H1 (cell line): ENCODE measurements at regions not wholly inside any gene's neighbourhood (a gene's known extent, or its start where the extent isn't known, plus 50 kb on each side); places are given as distances from the start of the nearest gene placed in this dataset.

ENCODE experiments used
- CTCF ChIA-PET: fragments of 300-600 bp; sonication (Branson Sonifier 250); formaldehyde crosslinking; loops from one replicate; lab custom pipeline; 2021; ENCODE audit not compliant: partially characterized antibody; lab: Charles Lee
- POLR2A ChIA-PET: fragments of 300-600 bp; sonication (Branson Sonifier 250); formaldehyde crosslinking; loops from one replicate; lab custom pipeline; 2021; ENCODE audit warnings: inconsistent platforms; ENCODE audit not compliant: partially characterized antibody; lab: Charles Lee
- DNase-seq, 2 experiments: peaks; one replicate each; pipeline versions ENCODE4 v3.0.0 to v3.0.0-alpha.2; 2010 to 2022; ENCODE audit warnings: low spot score in 2 of 2, low read depth in 1 of 2, mixed read lengths in 1 of 2
- FAIRE-seq: peaks from 2 replicates; lab custom pipeline; 2011; peaks lifted over from hg19 to GRCh38; lab: Jason Lieb, UNC
- H2AFZ ChIP-seq: 2 replicates; pipeline ENCODE4 v1.8.1; 2012; ENCODE audit warnings: low read length, inconsistent platforms
- H2AK5ac ChIP-seq: 2 replicates; pipeline ENCODE4 v1.6.1; 2013; ENCODE audit warnings: low read depth, low read length
- H2BK120ac ChIP-seq: replicated peaks from 2 replicates; pipeline ENCODE3; 2013; ENCODE audit warnings: low read depth, low read length, inconsistent platforms
- H2BK12ac ChIP-seq: 2 replicates; pipeline ENCODE4 v1.6.1; 2013; ENCODE audit warnings: low read depth, low read length
- H2BK15ac ChIP-seq: 2 replicates; pipeline ENCODE4 v1.6.1; 2013; ENCODE audit warnings: low read length
- H2BK20ac ChIP-seq: 2 replicates; pipeline ENCODE4 v1.6.1; 2013; ENCODE audit warnings: low read length
- H2BK5ac ChIP-seq: 2 replicates; pipeline ENCODE4 v1.6.1; 2013; ENCODE audit warnings: low read depth, low read length
- H3K14ac ChIP-seq: 2 replicates; pipeline ENCODE4 v1.6.1; 2013; ENCODE audit warnings: inconsistent platforms; ENCODE audit not compliant: insufficient read length
- H3K18ac ChIP-seq: 2 replicates; pipeline ENCODE4 v1.6.1; 2013; ENCODE audit warnings: low read length; ENCODE audit errors: extremely low read depth
- H3K23ac ChIP-seq: 2 replicates; pipeline ENCODE4 v1.6.1; 2013; ENCODE audit warnings: inconsistent platforms; ENCODE audit not compliant: insufficient read length
- H3K23me2 ChIP-seq: 2 replicates; pipeline ENCODE4 v1.6.1; 2013; ENCODE audit warnings: low read depth, low read length
- H3K27ac ChIP-seq: 2 replicates; pipeline ENCODE4 v1.6.1; 2011; ENCODE audit warnings: low read depth, low read length, inconsistent platforms
- H3K27me3 ChIP-seq, 4 experiments: replicated peaks in 1 of 4; 1 replicate in 1 of 4; 2 replicates in 3 of 4; pipeline versions ENCODE4 v1.6.1 to v1.8.1; 2011 to 2013; ENCODE audit warnings: low read length in 3 of 4, mild to moderate bottlenecking in 3 of 4, inconsistent platforms in 2 of 4, mixed read lengths in 2 of 4, moderate library complexity in 1 of 4; ENCODE audit not compliant: control insufficient read depth in 3 of 4, insufficient read depth in 3 of 4; ENCODE audit errors: extremely low read depth in 1 of 4
- H3K36me3 ChIP-seq, 4 experiments: 2 replicates each; pipeline versions ENCODE4 v1.6.1 to v1.8.1; 2011 to 2013; ENCODE audit warnings: mild to moderate bottlenecking in 4 of 4, low read length in 3 of 4, moderate library complexity in 2 of 4, control low read depth in 1 of 4, inconsistent platforms in 1 of 4; ENCODE audit not compliant: insufficient read depth in 4 of 4, control insufficient read depth in 2 of 4
- H3K4ac ChIP-seq: replicated peaks from 2 replicates; pipeline ENCODE3; 2013; ENCODE audit warnings: low read length, low read depth, mixed read lengths, inconsistent platforms; ENCODE audit not compliant: insufficient read length
- H3K4me1 ChIP-seq, 4 experiments: replicated peaks in 1 of 4; 1 replicate in 1 of 4; 2 replicates in 3 of 4; pipeline versions ENCODE4 v1.6.1 to v1.8.1; 2011 to 2013; ENCODE audit warnings: low read length in 3 of 4, inconsistent platforms in 2 of 4, mixed read lengths in 1 of 4; ENCODE audit not compliant: insufficient read depth in 4 of 4, control insufficient read depth in 3 of 4
- H3K4me2 ChIP-seq, 2 experiments: 2 replicates each; pipeline versions ENCODE4 v1.6.1 to v1.8.1; 2011 to 2013; ENCODE audit warnings: low read depth in 2 of 2, low read length in 2 of 2, control low read depth in 1 of 2, inconsistent platforms in 1 of 2, mild to moderate bottlenecking in 1 of 2; ENCODE audit not compliant: insufficient read depth in 1 of 2
- H3K4me3 ChIP-seq, 4 experiments: fragments of 200-600, 300-600 bp in 1 of 4; sonication (generic), shearing (Covaris generic), sonication (Bioruptor Twin) in 1 of 4; 2 replicates each; pipeline versions ENCODE4 v1.5.1 to v1.8.1; 2011 to 2016; ENCODE audit warnings: low read length in 4 of 4, low read depth in 3 of 4, control low read depth in 2 of 4, inconsistent platforms in 2 of 4, mild to moderate bottlenecking in 2 of 4, mixed read lengths in 1 of 4, moderate library complexity in 1 of 4; ENCODE audit not compliant: insufficient read depth in 2 of 4; ENCODE audit errors: extremely low read depth in 1 of 4
- H3K56ac ChIP-seq: replicated peaks from 2 replicates; pipeline ENCODE3; 2013; ENCODE audit warnings: low read depth, mild to moderate bottlenecking, mixed read lengths, low read length, inconsistent platforms; ENCODE audit not compliant: insufficient read length
- H3K79me1 ChIP-seq: 2 replicates; pipeline ENCODE4 v1.6.1; 2013; ENCODE audit warnings: low read depth, low read length, control low read depth
- H3K79me2 ChIP-seq, 2 experiments: 2 replicates each; pipeline versions ENCODE4 v1.6.1 to v1.8.1; 2012 to 2013; ENCODE audit warnings: low read length in 2 of 2, mild to moderate bottlenecking in 2 of 2, inconsistent platforms in 1 of 2; ENCODE audit not compliant: insufficient read depth in 2 of 2, control insufficient read depth in 1 of 2
- H3K9ac ChIP-seq, 4 experiments: replicated peaks in 1 of 4; 1 replicate in 1 of 4; 2 replicates in 3 of 4; pipeline versions ENCODE4 v1.6.1 to v1.8.1; 2011 to 2013; ENCODE audit warnings: low read depth in 3 of 4, low read length in 3 of 4, control low read depth in 2 of 4, mild to moderate bottlenecking in 2 of 4, moderate library complexity in 2 of 4, inconsistent platforms in 1 of 4; ENCODE audit errors: extremely low read depth in 1 of 4
- H3K9me3 ChIP-seq, 2 experiments: 2 replicates each; pipeline versions ENCODE4 v1.6.1 to v1.8.1; 2012 to 2013; ENCODE audit warnings: mild to moderate bottlenecking in 2 of 2, moderate library complexity in 2 of 2, control low read depth in 1 of 2, inconsistent platforms in 1 of 2, low read depth in 1 of 2, low read length in 1 of 2, mixed read lengths in 1 of 2; ENCODE audit not compliant: insufficient read depth in 2 of 2
- H4K20me1 ChIP-seq, 2 experiments: replicated peaks in 1 of 2; 2 replicates each; pipeline versions ENCODE3 to v1.8.1; 2011 to 2013; ENCODE audit warnings: inconsistent platforms in 2 of 2, low read length in 2 of 2, mild to moderate bottlenecking in 1 of 2; ENCODE audit not compliant: insufficient read depth in 2 of 2, control insufficient read depth in 1 of 2
- H4K5ac ChIP-seq: 2 replicates; pipeline ENCODE4 v1.6.1; 2013; ENCODE audit warnings: low read length, low read depth, mixed read lengths, inconsistent platforms; ENCODE audit not compliant: insufficient read length
- H4K8ac ChIP-seq: 2 replicates; pipeline ENCODE4 v1.8.0; 2013; ENCODE audit warnings: mild to moderate bottlenecking, moderate library complexity, low read length, inconsistent platforms; ENCODE audit not compliant: insufficient read depth; ENCODE audit errors: extremely low read depth
- H4K91ac ChIP-seq: replicated peaks from 2 replicates; pipeline ENCODE3; 2013; ENCODE audit warnings: low read length, mixed read lengths, inconsistent platforms; ENCODE audit not compliant: insufficient read length
- BCL11A ChIP-seq, 2 experiments: IDR thresholded peaks; one replicate each; pipeline ENCODE4 v1.6.1; 2011; ENCODE audit warnings: low read depth in 2 of 2, low read length in 2 of 2, mild to moderate bottlenecking in 2 of 2
- CBX5 ChIP-seq: fragments of 300-800, 300-1000 bp; sonication (generic); IDR thresholded peaks from 2 replicates; pipeline ENCODE4 v1.7.1; 2016; ENCODE audit warnings: antibody characterized with exemption, low read length, low read depth
- POLR2A ChIP-seq, 2 experiments: IDR thresholded peaks; 1 replicate in 1 of 2; 2 replicates in 1 of 2; pipeline ENCODE4 v1.6.1; 2011; ENCODE audit warnings: low read depth in 2 of 2, low read length in 2 of 2, mild to moderate bottlenecking in 2 of 2; ENCODE audit errors: control extremely low read depth in 1 of 2
- SAP30 ChIP-seq: fragments of 300-600 bp; sonication (generic); IDR thresholded peaks from 2 replicates; pipeline ENCODE4 v1.7.1; 2012; ENCODE audit warnings: low read length, moderate library complexity, mild to moderate bottlenecking, inconsistent platforms; ENCODE audit not compliant: insufficient read depth, insufficient replicate concordance
- SP2 ChIP-seq: IDR thresholded peaks from 2 replicates; pipeline ENCODE4 v1.6.1; 2012; ENCODE audit warnings: mild to moderate bottlenecking, low read length, inconsistent platforms

DNA sequence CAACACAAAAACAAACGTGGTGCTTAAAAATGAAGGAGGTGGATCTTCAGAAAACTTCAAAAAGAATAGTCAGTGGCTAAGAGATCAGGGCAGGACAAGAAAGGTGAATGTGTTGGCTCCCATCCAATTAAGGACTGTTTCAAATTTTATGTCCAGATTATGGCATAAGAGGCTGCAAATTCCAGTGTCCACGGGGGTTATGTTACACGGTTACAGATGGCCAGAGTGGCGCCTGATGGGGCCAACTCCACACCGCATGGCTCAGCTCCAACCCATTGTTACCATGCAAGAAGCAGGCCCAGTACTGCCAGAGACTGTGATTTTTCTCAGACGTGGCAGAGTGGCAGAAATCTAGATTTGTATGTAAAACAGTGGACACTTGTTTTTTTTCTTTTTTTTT, 168.4 kb upstream of the TENM3 start (continued):
- no peak for TF ChIP-seq CBX5

DNA sequence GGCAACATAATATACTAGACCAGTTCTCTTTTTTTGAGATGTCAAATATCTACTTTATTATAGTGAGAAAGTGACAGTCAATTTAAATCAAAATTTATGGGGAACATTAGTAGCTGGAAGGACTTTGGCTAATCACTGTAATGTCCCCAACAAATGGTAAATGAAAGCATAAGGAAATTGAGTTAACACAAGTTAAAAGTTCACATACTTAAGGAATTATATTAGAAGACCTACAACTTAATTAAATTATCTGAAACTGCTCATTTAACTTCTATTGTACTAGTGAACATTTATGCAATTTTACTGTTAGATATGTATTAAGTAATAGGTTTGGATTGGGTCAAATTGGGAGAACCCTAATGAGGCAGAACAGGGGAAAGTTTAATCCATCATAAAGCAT, 160.3 kb upstream of the TENM3 start:
- Histone ChIP-seq H3K79me1 (no peaks in the 10 kb centered on the region; the same call in 1 of the 2 replicates), H3K23ac (no peak overlapping the region), H3K27ac (no peak overlapping the region), H3K9me3 (no peaks in the 10 kb centered on the region), H3K4me2 (peak overlapping the region in 1 of 2 experiments; percentile 53; a peak in 1 of 4 replicates), H2BK12ac (no peak overlapping the region), H2AFZ (no peak overlapping the region), H4K91ac (no peak overlapping the region), H2BK5ac (no peak overlapping the region), H2BK20ac (no peak overlapping the region), H3K4ac (no peak overlapping the region), H3K36me3 (no peaks in the 10 kb centered on the region), H4K20me1 (no peaks in the 10 kb centered on the region), H3K79me2 (no peaks in the 10 kb centered on the region), H3K23me2 (peaks cover 2% of the 10 kb centered on the region; the same call in 1 of the 2 replicates), H3K56ac (no peak overlapping the region), H4K8ac (no peak overlapping the region), H3K27me3 (no peaks in the 10 kb centered on the region), H3K9ac (no peak overlapping the region), H4K5ac (no peak overlapping the region), H2BK120ac (no peak overlapping the region), H3K14ac (no peak overlapping the region), H3K18ac (no peak overlapping the region), H3K4me1 (peaks cover 0 to 19% (median 5%) of the 10 kb centered on the region in 4 experiments; a peak in 4 of 7 replicates), H2BK15ac (no peak overlapping the region), H3K4me3 (0 out of 8 replicates have a peak overlapping the region, but pooled peaks of 1 of the 4 experiments have one; percentile 47), H2AK5ac (no peak overlapping the region)
- FAIRE-seq = no peak
- CTCF ChIA-PET = interaction anchor here (0.6 to 1.1 kb wide), 2 partner anchors 10 to 49 kb away, joined by 3 read pairs; no protein-coding TSS in a partner anchor
- POLR2A ChIA-PET = interaction anchor here (0.9 kb wide), 1 partner anchor 12 kb away, joined by 3 read pairs; no protein-coding TSS in a partner anchor
- DNase-seq = no peak
- TF ChIP-seq BCL11A (IDR thresholded peaks at IDR 0.05; ENCODE audit: low read depth in 2 of 2, low read length in 2 of 2) (no peak), SAP30 (no peak), SP2 (no peak), POLR2A (IDR thresholded peaks at IDR 0.05; ENCODE audit: control extremely low read depth in 1 of 2, low read depth in 2 of 2, low read length in 2 of 2) (no peak)
